HepG2 (cell line): ENCODE measurements at regions not wholly inside any gene's neighbourhood (a gene's known extent, or its start where the extent isn't known, plus 50 kb on each side); places are given as distances from the start of the nearest gene placed in this dataset.

ENCODE experiments used
- ATAC-seq: fragments of 200-7000 bp; cut with Tn5 transposase; 3 replicates; pipeline ENCODE4 v1.9.1; 2020; ENCODE audit warnings: mild to moderate bottlenecking, moderate library complexity
- BruUV-seq: library from RNA; stranded (reverse); fragments of 400-500 nt; replicated peaks from 2 replicates; lab custom pipeline; 2021; lab: Mats Ljungman, UMichigan
- CTCF ChIA-PET: fragments of 300-600 bp; formaldehyde crosslinking; extraction: SDS; loops from one replicate; lab custom pipeline; 2021; ENCODE audit warnings: low total read pairs, inconsistent platforms, low intra/inter-chr PET ratio; lab: Yijun Ruan, JAX
- POLR2A ChIA-PET: fragments of 350-600 bp; sonication (Branson Sonifier 250); formaldehyde crosslinking; loops from one replicate; lab custom pipeline; 2020; ENCODE audit warnings: antibody characterized with exemption, inconsistent platforms; lab: Yijun Ruan, JAX
- DNase-seq: peaks from one replicate; pipeline ENCODE4 v3.0.0-alpha.2; 2015; ENCODE audit warnings: low spot score
- FAIRE-seq: peaks from 3 replicates; lab custom pipeline; 2011; peaks lifted over from hg19 to GRCh38; lab: Jason Lieb, UNC
- H2AFZ ChIP-seq: one replicate; pipeline ENCODE4 v1.6.1; 2011; ENCODE audit warnings: low read length, inconsistent platforms
- H3K27ac ChIP-seq: fragments of 300-600 bp; 3 replicates; pipeline ENCODE4 v1.8.0; 2011; ENCODE audit warnings: mixed run types, mild to moderate bottlenecking, mixed read lengths, low read length, inconsistent platforms; ENCODE audit not compliant: insufficient read depth; ENCODE audit errors: extremely low read length
- H3K27me3 ChIP-seq, 2 experiments: fragments of 200-600 bp in 1 of 2; 2 replicates in 1 of 2; 3 replicates in 1 of 2; pipeline versions ENCODE4 v1.6.0 to v1.8.0; 2011; ENCODE audit warnings: low read length in 2 of 2, mild to moderate bottlenecking in 2 of 2, moderate library complexity in 2 of 2, inconsistent platforms in 1 of 2; ENCODE audit not compliant: insufficient read depth in 2 of 2, control insufficient read depth in 1 of 2
- H3K36me3 ChIP-seq, 2 experiments: fragments of 200-600 bp in 1 of 2; replicated peaks in 1 of 2; 2 replicates in 1 of 2; 3 replicates in 1 of 2; pipeline versions ENCODE4 v1.5.1 to v1.8.0; 2011; ENCODE audit warnings: low read length in 2 of 2, inconsistent platforms in 1 of 2; ENCODE audit not compliant: insufficient read depth in 2 of 2, control insufficient read depth in 1 of 2
- H3K4me1 ChIP-seq: 2 replicates; pipeline ENCODE4 v1.5.1; 2012; ENCODE audit warnings: low read length, inconsistent platforms; ENCODE audit not compliant: insufficient read depth
- H3K4me2 ChIP-seq: 2 replicates; pipeline ENCODE4 v1.6.0; 2011; ENCODE audit warnings: low read depth, low read length, inconsistent platforms
- H3K4me3 ChIP-seq, 3 experiments: fragments of 200-600 bp in 1 of 3; sonication (generic), shearing (Covaris generic) in 1 of 3; replicated peaks in 1 of 3; 2 replicates each; pipeline ENCODE4 v1.5.1; 2011 to 2016; ENCODE audit warnings: low read length in 3 of 3, inconsistent platforms in 2 of 3, low read depth in 2 of 3, mild to moderate bottlenecking in 2 of 3, control low read depth in 1 of 3, mixed read lengths in 1 of 3; ENCODE audit not compliant: insufficient read depth in 1 of 3
- H3K79me2 ChIP-seq: one replicate; pipeline ENCODE4 v1.6.1; 2011; ENCODE audit warnings: low read length, inconsistent platforms; ENCODE audit not compliant: insufficient read depth
- H3K9ac ChIP-seq: 2 replicates; pipeline ENCODE4 v1.6.0; 2011; ENCODE audit warnings: mild to moderate bottlenecking, low read depth, low read length, inconsistent platforms; ENCODE audit not compliant: insufficient read depth
- H3K9me3 ChIP-seq: 2 replicates; pipeline ENCODE4 v1.5.1; 2012; ENCODE audit warnings: mild to moderate bottlenecking, low read length
- H4K20me1 ChIP-seq: 2 replicates; pipeline ENCODE4 v1.6.0; 2011; ENCODE audit warnings: inconsistent platforms, mild to moderate bottlenecking, low read length, moderate library complexity; ENCODE audit not compliant: insufficient read depth
- AGO1 ChIP-seq: fragments of 200-400 bp; formaldehyde crosslinking; IDR thresholded peaks from 2 replicates; pipeline ENCODE4 v1.6.1; 2017; ENCODE audit warnings: mild to moderate bottlenecking, low read depth, low read length, moderate library complexity; ENCODE audit not compliant: poor library complexity, severe bottlenecking
- CAMTA2 ChIP-seq: sonication (generic); formaldehyde crosslinking; IDR thresholded peaks from 2 replicates; pipeline ENCODE4 v1.4.0; 2020; ENCODE audit warnings: mild to moderate bottlenecking, missing genetic modification reagents, borderline replicate concordance
- TOPORS ChIP-seq: sonication (generic); formaldehyde crosslinking; IDR thresholded peaks from 2 replicates; pipeline ENCODE4 v1.8.0; 2023; ENCODE audit warnings: mild to moderate bottlenecking, missing genetic modification reagents
- ZNF280B ChIP-seq: sonication (generic); formaldehyde crosslinking; IDR thresholded peaks from 2 replicates; pipeline ENCODE4 v1.5.0; 2020; ENCODE audit warnings: missing genetic modification reagents, mild to moderate bottlenecking, borderline replicate concordance
- WGBS: methylation state at CpG from one replicate; pipeline ENCODE4 v1.1.6; 2017; ENCODE audit warnings: low lambda C conversion rate; 5-methylcytosine and 5-hydroxymethylcytosine counted together
- in situ Hi-C: cut with HindIII; loops from 2 replicates; pipeline ENCODE4 v1.10.0; 2017; ENCODE audit warnings: low pct_unique_long_range_greater_than_20kb; ENCODE audit not compliant: extremely low pct_ligation_motif_present
- intact Hi-C: fragments of 100-400 bp; cut with micrococcal nuclease; formaldehyde crosslinking; loops from one replicate; pipeline ENCODE4 v1.10.0; 2022; ENCODE audit not compliant: unreplicated experiment
- TF ChIP-seq, protein P1 (sequence below): IDR thresholded peaks from 2 replicates; pipeline ENCODE4 v1.6.1; 2016; ENCODE audit warnings: low read depth
- TF ChIP-seq, protein P2 (sequence below): sonication (generic); formaldehyde crosslinking; IDR thresholded peaks from 2 replicates; pipeline ENCODE4 v1.9.0; 2021; ENCODE audit warnings: mild to moderate bottlenecking, missing genetic modification reagents

- no peaks in the 10 kb centered on the region for H3K9me3 ChIP-seq
- FAIRE-seq (no peak), ATAC-seq (no peak), DNase-seq (no peak)
- H3K27me3 ChIP-seq = no peaks in the 10 kb centered on the region
- no peak overlapping the region for H3K4me2 ChIP-seq
- TF ChIP-seq, protein P1, sequence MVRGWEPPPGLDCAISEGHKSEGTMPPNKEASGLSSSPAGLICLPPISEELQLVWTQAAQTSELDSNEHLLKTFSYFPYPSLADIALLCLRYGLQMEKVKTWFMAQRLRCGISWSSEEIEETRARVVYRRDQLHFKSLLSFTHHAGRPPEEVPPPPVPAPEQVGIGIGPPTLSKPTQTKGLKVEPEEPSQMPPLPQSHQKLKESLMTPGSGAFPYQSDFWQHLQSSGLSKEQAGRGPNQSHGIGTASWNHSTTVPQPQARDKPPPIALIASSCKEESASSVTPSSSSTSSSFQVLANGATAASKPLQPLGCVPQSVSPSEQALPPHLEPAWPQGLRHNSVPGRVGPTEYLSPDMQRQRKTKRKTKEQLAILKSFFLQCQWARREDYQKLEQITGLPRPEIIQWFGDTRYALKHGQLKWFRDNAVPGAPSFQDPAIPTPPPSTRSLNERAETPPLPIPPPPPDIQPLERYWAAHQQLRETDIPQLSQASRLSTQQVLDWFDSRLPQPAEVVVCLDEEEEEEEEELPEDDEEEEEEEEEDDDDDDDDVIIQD (CRISPR knock-in tag) = no peak
- TF ChIP-seq, protein P2, sequence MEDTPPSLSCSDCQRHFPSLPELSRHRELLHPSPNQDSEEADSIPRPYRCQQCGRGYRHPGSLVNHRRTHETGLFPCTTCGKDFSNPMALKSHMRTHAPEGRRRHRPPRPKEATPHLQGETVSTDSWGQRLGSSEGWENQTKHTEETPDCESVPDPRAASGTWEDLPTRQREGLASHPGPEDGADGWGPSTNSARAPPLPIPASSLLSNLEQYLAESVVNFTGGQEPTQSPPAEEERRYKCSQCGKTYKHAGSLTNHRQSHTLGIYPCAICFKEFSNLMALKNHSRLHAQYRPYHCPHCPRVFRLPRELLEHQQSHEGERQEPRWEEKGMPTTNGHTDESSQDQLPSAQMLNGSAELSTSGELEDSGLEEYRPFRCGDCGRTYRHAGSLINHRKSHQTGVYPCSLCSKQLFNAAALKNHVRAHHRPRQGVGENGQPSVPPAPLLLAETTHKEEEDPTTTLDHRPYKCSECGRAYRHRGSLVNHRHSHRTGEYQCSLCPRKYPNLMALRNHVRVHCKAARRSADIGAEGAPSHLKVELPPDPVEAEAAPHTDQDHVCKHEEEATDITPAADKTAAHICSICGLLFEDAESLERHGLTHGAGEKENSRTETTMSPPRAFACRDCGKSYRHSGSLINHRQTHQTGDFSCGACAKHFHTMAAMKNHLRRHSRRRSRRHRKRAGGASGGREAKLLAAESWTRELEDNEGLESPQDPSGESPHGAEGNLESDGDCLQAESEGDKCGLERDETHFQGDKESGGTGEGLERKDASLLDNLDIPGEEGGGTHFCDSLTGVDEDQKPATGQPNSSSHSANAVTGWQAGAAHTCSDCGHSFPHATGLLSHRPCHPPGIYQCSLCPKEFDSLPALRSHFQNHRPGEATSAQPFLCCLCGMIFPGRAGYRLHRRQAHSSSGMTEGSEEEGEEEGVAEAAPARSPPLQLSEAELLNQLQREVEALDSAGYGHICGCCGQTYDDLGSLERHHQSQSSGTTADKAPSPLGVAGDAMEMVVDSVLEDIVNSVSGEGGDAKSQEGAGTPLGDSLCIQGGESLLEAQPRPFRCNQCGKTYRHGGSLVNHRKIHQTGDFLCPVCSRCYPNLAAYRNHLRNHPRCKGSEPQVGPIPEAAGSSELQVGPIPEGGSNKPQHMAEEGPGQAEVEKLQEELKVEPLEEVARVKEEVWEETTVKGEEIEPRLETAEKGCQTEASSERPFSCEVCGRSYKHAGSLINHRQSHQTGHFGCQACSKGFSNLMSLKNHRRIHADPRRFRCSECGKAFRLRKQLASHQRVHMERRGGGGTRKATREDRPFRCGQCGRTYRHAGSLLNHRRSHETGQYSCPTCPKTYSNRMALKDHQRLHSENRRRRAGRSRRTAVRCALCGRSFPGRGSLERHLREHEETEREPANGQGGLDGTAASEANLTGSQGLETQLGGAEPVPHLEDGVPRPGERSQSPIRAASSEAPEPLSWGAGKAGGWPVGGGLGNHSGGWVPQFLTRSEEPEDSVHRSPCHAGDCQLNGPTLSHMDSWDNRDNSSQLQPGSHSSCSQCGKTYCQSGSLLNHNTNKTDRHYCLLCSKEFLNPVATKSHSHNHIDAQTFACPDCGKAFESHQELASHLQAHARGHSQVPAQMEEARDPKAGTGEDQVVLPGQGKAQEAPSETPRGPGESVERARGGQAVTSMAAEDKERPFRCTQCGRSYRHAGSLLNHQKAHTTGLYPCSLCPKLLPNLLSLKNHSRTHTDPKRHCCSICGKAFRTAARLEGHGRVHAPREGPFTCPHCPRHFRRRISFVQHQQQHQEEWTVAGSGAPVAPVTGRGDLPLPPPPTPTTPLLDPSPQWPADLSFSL (CRISPR knock-in tag) = no peak
- TF ChIP-seq CAMTA2 (no peak), TOPORS (CRISPR knock-in tag) (no peak), AGO1 (no peak), ZNF280B (CRISPR knock-in tag) (no peak)
- in situ Hi-C loops = no loop called here
- no peak overlapping the region for H3K4me3 ChIP-seq
- H3K79me2 ChIP-seq = no peaks in the 10 kb centered on the region
- no peaks in the 10 kb centered on the region for H4K20me1 ChIP-seq
- ChIA-PET POLR2A (no interaction called here), CTCF (no interaction called here)
- no peak overlapping the region for H2AFZ ChIP-seq
- H3K27ac ChIP-seq = no peak overlapping the region
- H3K9ac ChIP-seq = no peak overlapping the region
- no TSS peak for BruUV-seq
- 46% methylated on average over 2 of the region's 2 CpGs for WGBS
- no peaks in the 10 kb centered on the region for H3K4me1 ChIP-seq
- H3K36me3 ChIP-seq = no peaks in the 10 kb centered on the region
- intact Hi-C loops = no loop called here
Measured at GRCh38 chr3:94735354-94735753, 672.5 kb downstream of the NSUN3 start.
